ENCODE measurements at regions not wholly inside any gene's neighbourhood (a gene's known extent, or its start where the extent isn't known, plus 50 kb on each side); places are given as distances from the start of the nearest gene placed in this dataset.
A peak's percentile ranks its signal among the peaks of the same experiment; 100 is the strongest.
"Not testable (repeated sequence)": the region's sequence is repeated elsewhere in the genome, so short reads cannot be mapped to it uniquely, and the experiment has no call there.

- H3K4me3 Mint-ChIP-seq; H3K27me3 ChIP-seq (ENCODE audit: insufficient read depth, low read length, poor library complexity, severe bottlenecking); POLR2A ChIA-PET; H3K27me3 Mint-ChIP-seq; H3K9me3 ChIP-seq (ENCODE audit: low read length); DNase-seq; H3K4me1 Mint-ChIP-seq; H3K36me3 Mint-ChIP-seq; H3K27ac Mint-ChIP-seq; CTCF ChIA-PET; H3K27ac ChIP-seq (ENCODE audit: low read depth, low read length); H3K4me1 ChIP-seq (ENCODE audit: insufficient read depth, low read length); H3K4me3 ChIP-seq (ENCODE audit: low read length); H3K36me3 ChIP-seq (ENCODE audit: insufficient read depth, low read length); H3K9me3 Mint-ChIP-seq: not testable (repeated sequence)
Observed at GRCh38 chr4:9110700-9111099, 59.5 kb upstream of the FAM90A26 start.

- H3K27me3 Mint-ChIP-seq; H3K36me3 ChIP-seq (ENCODE audit: insufficient read depth, low read length); H3K4me1 ChIP-seq (ENCODE audit: insufficient read depth, low read length); H3K9me3 Mint-ChIP-seq; H3K4me3 Mint-ChIP-seq; H3K27ac ChIP-seq (ENCODE audit: low read depth, low read length); H3K36me3 Mint-ChIP-seq; CTCF ChIA-PET; H3K27ac Mint-ChIP-seq; POLR2A ChIA-PET; H3K9me3 ChIP-seq (ENCODE audit: low read length); H3K4me3 ChIP-seq (ENCODE audit: low read length); H3K27me3 ChIP-seq (ENCODE audit: insufficient read depth, low read length, poor library complexity, severe bottlenecking); DNase-seq; H3K4me1 Mint-ChIP-seq: not testable (repeated sequence)
Observed at GRCh38 chr4:9103148-9103524, 67.1 kb upstream of the FAM90A26 start.

- H3K36me3 ChIP-seq (ENCODE audit: insufficient read depth, low read length); POLR2A ChIA-PET; H3K9me3 ChIP-seq (ENCODE audit: low read length); H3K27ac ChIP-seq (ENCODE audit: low read depth, low read length); H3K36me3 Mint-ChIP-seq; H3K4me3 ChIP-seq (ENCODE audit: low read length); H3K27ac Mint-ChIP-seq; H3K27me3 ChIP-seq (ENCODE audit: insufficient read depth, low read length, poor library complexity, severe bottlenecking); H3K27me3 Mint-ChIP-seq; DNase-seq; H3K4me1 Mint-ChIP-seq; CTCF ChIA-PET; H3K4me1 ChIP-seq (ENCODE audit: insufficient read depth, low read length); H3K4me3 Mint-ChIP-seq; H3K9me3 Mint-ChIP-seq: not testable (repeated sequence)
Observed at GRCh38 chr4:9102471-9103147, 67.6 kb upstream of the FAM90A26 start.

- POLR2A ChIA-PET; H3K4me3 Mint-ChIP-seq; H3K36me3 ChIP-seq (ENCODE audit: insufficient read depth, low read length); H3K4me1 Mint-ChIP-seq; H3K9me3 ChIP-seq (ENCODE audit: low read length); CTCF ChIA-PET; DNase-seq; H3K27ac ChIP-seq (ENCODE audit: low read depth, low read length); H3K4me3 ChIP-seq (ENCODE audit: low read length); H3K27ac Mint-ChIP-seq; H3K27me3 ChIP-seq (ENCODE audit: insufficient read depth, low read length, poor library complexity, severe bottlenecking); H3K4me1 ChIP-seq (ENCODE audit: insufficient read depth, low read length); H3K27me3 Mint-ChIP-seq: not testable (repeated sequence)
- peaks cover 2 to 28% (median 21%) of the 10 kb centered on the region in 5 donors for H3K9me3 Mint-ChIP-seq
- peaks cover 0 to 12% (median 1%) of the 10 kb centered on the region in 3 donors for H3K36me3 Mint-ChIP-seq
Observed at GRCh38 chr4:9096330-9096729, 73.9 kb upstream of the FAM90A26 start.

DNA sequence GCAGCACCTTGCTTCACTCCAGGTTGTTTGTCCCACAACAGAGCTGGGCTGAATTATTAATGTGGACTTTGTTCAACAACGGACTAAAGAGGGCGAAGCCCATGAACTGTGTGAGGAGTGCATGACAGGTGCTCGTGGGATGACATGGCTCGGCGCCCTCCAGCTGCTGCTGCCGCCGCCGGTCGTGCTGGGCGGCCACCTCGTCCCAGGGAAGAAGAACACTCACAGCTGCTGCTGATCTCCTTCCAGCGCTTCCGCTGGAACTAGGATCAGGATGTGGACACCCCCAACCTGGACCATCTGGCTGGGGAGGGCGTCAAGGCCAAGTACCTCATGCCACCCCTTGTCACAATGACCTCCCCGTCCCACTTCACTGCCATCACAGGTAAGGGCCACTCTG is 91.4 kb upstream of the FAM90A26 start:
- DNase-seq; H3K27ac ChIP-seq (ENCODE audit: low read depth, low read length); H3K9me3 ChIP-seq (ENCODE audit: low read length); H3K4me3 ChIP-seq (ENCODE audit: low read length); CTCF ChIA-PET; H3K36me3 Mint-ChIP-seq; H3K4me3 Mint-ChIP-seq; H3K27me3 ChIP-seq (ENCODE audit: insufficient read depth, low read length, poor library complexity, severe bottlenecking); POLR2A ChIA-PET; H3K27ac Mint-ChIP-seq; H3K4me1 Mint-ChIP-seq; H3K27me3 Mint-ChIP-seq; H3K36me3 ChIP-seq (ENCODE audit: insufficient read depth, low read length); H3K4me1 ChIP-seq (ENCODE audit: insufficient read depth, low read length): not testable (repeated sequence)
- H3K9me3 Mint-ChIP-seq = peaks cover 0 to 36% (median 2%) of the 10 kb centered on the region in 5 donors

DNA sequence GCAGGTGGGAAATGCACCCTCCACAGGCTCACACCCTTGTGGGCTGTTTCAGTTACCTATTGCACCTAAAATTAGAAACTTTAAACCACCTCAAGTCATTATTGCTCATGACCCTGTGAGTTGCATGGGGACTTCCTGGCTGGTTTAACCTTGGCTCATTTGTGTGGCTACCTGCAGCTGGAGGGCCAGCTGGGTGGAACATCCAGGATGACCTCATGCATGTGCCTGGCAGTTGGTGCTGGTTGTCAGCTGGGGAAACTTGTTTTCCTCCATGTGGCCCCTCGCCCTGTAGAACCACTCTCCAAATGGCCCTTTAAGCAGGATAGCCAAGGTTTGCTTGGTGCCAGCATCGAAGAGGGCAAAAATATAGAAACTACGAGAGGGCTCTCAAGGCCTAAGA is 93.2 kb upstream of the FAM90A26 start:
- H3K9me3 ChIP-seq (ENCODE audit: low read length); H3K27ac Mint-ChIP-seq; H3K27me3 Mint-ChIP-seq; H3K4me3 ChIP-seq (ENCODE audit: low read length); H3K36me3 ChIP-seq (ENCODE audit: insufficient read depth, low read length); H3K4me1 ChIP-seq (ENCODE audit: insufficient read depth, low read length); POLR2A ChIA-PET; H3K27ac ChIP-seq (ENCODE audit: low read depth, low read length); H3K4me1 Mint-ChIP-seq; CTCF ChIA-PET; H3K36me3 Mint-ChIP-seq; H3K27me3 ChIP-seq (ENCODE audit: insufficient read depth, low read length, poor library complexity, severe bottlenecking); DNase-seq; H3K4me3 Mint-ChIP-seq: not testable (repeated sequence)
- peaks cover 0 to 45% (median 4%) of the 10 kb centered on the region in 5 donors for H3K9me3 Mint-ChIP-seq

- H3K27ac ChIP-seq (ENCODE audit: low read depth, low read length); H3K27me3 Mint-ChIP-seq; H3K27me3 ChIP-seq (ENCODE audit: insufficient read depth, low read length, poor library complexity, severe bottlenecking); H3K9me3 ChIP-seq (ENCODE audit: low read length); H3K4me3 ChIP-seq (ENCODE audit: low read length); H3K4me1 Mint-ChIP-seq; DNase-seq; H3K27ac Mint-ChIP-seq; H3K36me3 Mint-ChIP-seq; H3K36me3 ChIP-seq (ENCODE audit: insufficient read depth, low read length); H3K4me3 Mint-ChIP-seq; POLR2A ChIA-PET; H3K4me1 ChIP-seq (ENCODE audit: insufficient read depth, low read length); CTCF ChIA-PET: not testable (repeated sequence)
- H3K9me3 Mint-ChIP-seq = peaks cover 0 to 43% (median 4%) of the 10 kb centered on the region in 5 donors
Observed at GRCh38 chr4:9076486-9076885, 93.7 kb upstream of the FAM90A26 start.

- DNase-seq; CTCF ChIA-PET; H3K4me1 Mint-ChIP-seq; H3K4me3 Mint-ChIP-seq; H3K9me3 ChIP-seq (ENCODE audit: low read length); H3K36me3 Mint-ChIP-seq; H3K36me3 ChIP-seq (ENCODE audit: insufficient read depth, low read length); H3K4me1 ChIP-seq (ENCODE audit: insufficient read depth, low read length); H3K27ac ChIP-seq (ENCODE audit: low read depth, low read length); H3K27me3 Mint-ChIP-seq; POLR2A ChIA-PET; H3K4me3 ChIP-seq (ENCODE audit: low read length); H3K27me3 ChIP-seq (ENCODE audit: insufficient read depth, low read length, poor library complexity, severe bottlenecking): not testable (repeated sequence)
- peak overlapping the region in 1 of 8 donors; percentile 39 for H3K27ac Mint-ChIP-seq
- peaks cover 3 to 43% (median 9%) of the 10 kb centered on the region in 5 donors for H3K9me3 Mint-ChIP-seq
Observed at GRCh38 chr4:9073371-9073770, 96.8 kb upstream of the FAM90A26 start.

GRCh38 chr4:9072521-9073220 is 97.5 kb upstream of the FAM90A26 start:
- H3K36me3 ChIP-seq (ENCODE audit: insufficient read depth, low read length); H3K4me3 ChIP-seq (ENCODE audit: low read length); H3K27me3 ChIP-seq (ENCODE audit: insufficient read depth, low read length, poor library complexity, severe bottlenecking); H3K4me1 ChIP-seq (ENCODE audit: insufficient read depth, low read length); H3K36me3 Mint-ChIP-seq; H3K27ac ChIP-seq (ENCODE audit: low read depth, low read length); POLR2A ChIA-PET; H3K27me3 Mint-ChIP-seq; H3K9me3 ChIP-seq (ENCODE audit: low read length); H3K4me1 Mint-ChIP-seq; DNase-seq; CTCF ChIA-PET; H3K4me3 Mint-ChIP-seq: not testable (repeated sequence)
- Mint-ChIP-seq H3K9me3 (peaks cover 3 to 44% (median 9%) of the 10 kb centered on the region in 5 donors), H3K27ac (peak overlapping the region in 1 of 8 donors; percentile 39)

Measured in CD8-positive, alpha-beta memory T cell (primary cell).